ENCODE measurements at regions not wholly inside any gene's neighbourhood (a gene's known extent, or its start where the extent isn't known, plus 50 kb on each side); places are given as distances from the start of the nearest gene placed in this dataset.
"Not testable (repeated sequence)": the region's sequence is repeated elsewhere in the genome, so short reads cannot be mapped to it uniquely, and the experiment has no call there.

DNA sequence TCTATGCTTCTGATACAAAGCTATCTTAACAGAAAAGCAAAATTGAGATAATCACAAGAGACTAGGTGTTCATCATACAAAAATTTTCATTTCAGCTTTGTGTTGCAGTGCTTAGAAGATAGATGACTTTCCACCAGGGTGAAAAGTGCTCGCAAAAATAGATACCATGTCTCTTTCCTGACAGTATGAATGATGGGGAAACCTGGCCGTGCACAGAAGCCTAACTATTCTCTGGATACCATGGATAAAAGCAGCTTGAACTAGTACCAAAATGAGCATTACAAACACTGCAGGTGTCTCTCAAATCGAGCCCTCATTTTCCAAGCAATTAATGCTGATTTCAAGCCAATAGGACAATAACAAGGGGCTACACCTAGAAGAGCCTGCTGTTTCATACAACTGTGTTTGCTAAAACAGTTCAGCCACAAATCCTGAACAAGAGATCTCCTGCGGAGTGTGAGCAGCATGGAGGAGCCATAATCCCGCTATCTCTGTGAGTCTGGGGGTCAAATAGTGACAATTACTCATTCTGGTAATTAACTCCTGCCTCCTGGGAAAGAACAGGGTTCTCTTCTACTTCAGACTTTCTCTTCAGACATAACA lies 507.6 kb downstream of the PID1 start:
- no peak for DNase-seq (ENCODE audit: low spot score, unreplicated experiment)

GRCh38 chr2:228762565-228762964 lies 508.5 kb downstream of the PID1 start:
- Mint-ChIP-seq H3K9me3 (ENCODE audit: low read depth) (no peaks in the 10 kb centered on the region), H3K27me3 (no peaks in the 10 kb centered on the region), H3K4me1 (ENCODE audit: low read depth) (no peaks in the 10 kb centered on the region), H3K4me3 (ENCODE audit: low read depth) (no peak overlapping the region), H3K36me3 (ENCODE audit: insufficient read depth) (no peaks in the 10 kb centered on the region), H3K27ac (no peak overlapping the region)
- TF ChIP-seq, protein P1, sequence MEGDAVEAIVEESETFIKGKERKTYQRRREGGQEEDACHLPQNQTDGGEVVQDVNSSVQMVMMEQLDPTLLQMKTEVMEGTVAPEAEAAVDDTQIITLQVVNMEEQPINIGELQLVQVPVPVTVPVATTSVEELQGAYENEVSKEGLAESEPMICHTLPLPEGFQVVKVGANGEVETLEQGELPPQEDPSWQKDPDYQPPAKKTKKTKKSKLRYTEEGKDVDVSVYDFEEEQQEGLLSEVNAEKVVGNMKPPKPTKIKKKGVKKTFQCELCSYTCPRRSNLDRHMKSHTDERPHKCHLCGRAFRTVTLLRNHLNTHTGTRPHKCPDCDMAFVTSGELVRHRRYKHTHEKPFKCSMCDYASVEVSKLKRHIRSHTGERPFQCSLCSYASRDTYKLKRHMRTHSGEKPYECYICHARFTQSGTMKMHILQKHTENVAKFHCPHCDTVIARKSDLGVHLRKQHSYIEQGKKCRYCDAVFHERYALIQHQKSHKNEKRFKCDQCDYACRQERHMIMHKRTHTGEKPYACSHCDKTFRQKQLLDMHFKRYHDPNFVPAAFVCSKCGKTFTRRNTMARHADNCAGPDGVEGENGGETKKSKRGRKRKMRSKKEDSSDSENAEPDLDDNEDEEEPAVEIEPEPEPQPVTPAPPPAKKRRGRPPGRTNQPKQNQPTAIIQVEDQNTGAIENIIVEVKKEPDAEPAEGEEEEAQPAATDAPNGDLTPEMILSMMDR (IDR thresholded peaks at IDR 0.05; ENCODE audit: unreplicated experiment) = no peak
- DNase-seq (ENCODE audit: low spot score, unreplicated experiment) = no peak

More for the DNA sequence above, 507.6 kb downstream of the PID1 start:
- no peaks in the 10 kb centered on the region for H3K4me1 Mint-ChIP-seq (ENCODE audit: low read depth)
- TF ChIP-seq, protein P1 (IDR thresholded peaks at IDR 0.05; ENCODE audit: unreplicated experiment) = no peak
- H3K4me3 Mint-ChIP-seq (ENCODE audit: low read depth) = no peak overlapping the region
- H3K27me3 Mint-ChIP-seq = no peaks in the 10 kb centered on the region
- H3K27ac Mint-ChIP-seq = no peak overlapping the region
- H3K9me3 Mint-ChIP-seq (ENCODE audit: low read depth) = no peaks in the 10 kb centered on the region
- H3K36me3 Mint-ChIP-seq (ENCODE audit: insufficient read depth) = no peaks in the 10 kb centered on the region

- not testable (repeated sequence) for DNase-seq (ENCODE audit: low spot score, unreplicated experiment); H3K36me3 Mint-ChIP-seq (ENCODE audit: insufficient read depth); H3K9me3 Mint-ChIP-seq (ENCODE audit: low read depth); H3K4me1 Mint-ChIP-seq (ENCODE audit: low read depth); H3K27me3 Mint-ChIP-seq; H3K27ac Mint-ChIP-seq; H3K4me3 Mint-ChIP-seq (ENCODE audit: low read depth)
Observed at GRCh38 chr2:228755661-228756060, 515.4 kb downstream of the PID1 start.

DNA sequence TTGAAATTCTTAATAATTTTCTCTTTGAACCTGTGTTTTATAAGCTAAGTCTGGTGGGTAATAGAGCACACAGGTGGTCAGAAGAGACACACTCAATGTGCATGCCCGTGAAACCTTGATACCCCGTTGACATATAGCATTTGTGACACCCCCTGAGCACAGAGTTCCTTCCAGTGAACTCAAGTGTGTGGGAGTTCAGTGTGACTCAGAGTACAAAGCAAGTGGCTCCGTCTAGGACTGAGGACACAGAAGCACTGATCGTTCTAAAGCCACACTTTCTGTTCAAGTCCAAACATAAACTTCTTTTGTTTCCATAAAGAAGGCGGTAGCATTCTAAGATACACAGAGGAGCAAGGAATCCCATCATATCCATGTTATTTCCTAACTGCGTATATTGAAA lies 523.6 kb downstream of the PID1 start:
- no peaks in the 10 kb centered on the region for H3K27me3 Mint-ChIP-seq
- no peak overlapping the region for H3K4me3 Mint-ChIP-seq (ENCODE audit: low read depth)
- H3K27ac Mint-ChIP-seq = no peak overlapping the region
- TF ChIP-seq, protein P1 (IDR thresholded peaks at IDR 0.05; ENCODE audit: unreplicated experiment) = no peak
- H3K4me1 Mint-ChIP-seq (ENCODE audit: low read depth) = no peaks in the 10 kb centered on the region
- no peak for DNase-seq (ENCODE audit: low spot score, unreplicated experiment)
- H3K36me3 Mint-ChIP-seq (ENCODE audit: insufficient read depth) = no peaks in the 10 kb centered on the region
- H3K9me3 Mint-ChIP-seq (ENCODE audit: low read depth) = no peaks in the 10 kb centered on the region

GRCh38 chr2:228738671-228739380 lies 532.3 kb downstream of the PID1 start:
- peaks cover 5% of the 10 kb centered on the region for H3K9me3 Mint-ChIP-seq (ENCODE audit: low read depth)
- TF ChIP-seq, protein P1 (IDR thresholded peaks at IDR 0.05; ENCODE audit: unreplicated experiment) = no peak
- H3K27me3 Mint-ChIP-seq = no peaks in the 10 kb centered on the region
- H3K4me1 Mint-ChIP-seq (ENCODE audit: low read depth) = no peaks in the 10 kb centered on the region
- H3K27ac Mint-ChIP-seq = no peak overlapping the region
- no peaks in the 10 kb centered on the region for H3K36me3 Mint-ChIP-seq (ENCODE audit: insufficient read depth)
- no peak overlapping the region for H3K4me3 Mint-ChIP-seq (ENCODE audit: low read depth)
- no peak for DNase-seq (ENCODE audit: low spot score, unreplicated experiment)

GRCh38 chr2:228735697-228736096 lies 535.4 kb downstream of the PID1 start:
- H3K4me3 Mint-ChIP-seq (ENCODE audit: low read depth) = no peak overlapping the region
- no peaks in the 10 kb centered on the region for H3K27me3 Mint-ChIP-seq
- no peaks in the 10 kb centered on the region for H3K9me3 Mint-ChIP-seq (ENCODE audit: low read depth)
- no peak for DNase-seq (ENCODE audit: low spot score, unreplicated experiment)
- no peak overlapping the region for H3K27ac Mint-ChIP-seq
- TF ChIP-seq, protein P1 (IDR thresholded peaks at IDR 0.05; ENCODE audit: unreplicated experiment) = no peak
- no peaks in the 10 kb centered on the region for H3K36me3 Mint-ChIP-seq (ENCODE audit: insufficient read depth)
- H3K4me1 Mint-ChIP-seq (ENCODE audit: low read depth) = no peaks in the 10 kb centered on the region

Data from progenitor cell of endocrine pancreas (in vitro differentiated cells).